Ovary (tissue), 3 donors: ENCODE measurements at regions not wholly inside any gene's neighbourhood (a gene's known extent, or its start where the extent isn't known, plus 50 kb on each side); places are given as distances from the start of the nearest gene placed in this dataset.

Experiments
- CTCF ChIP-seq, 3 donors: fragments of 450-650 bp in 2 of 3; fragments of 200-600 bp in 1 of 3; IDR thresholded peaks; one replicate each; pipeline versions ENCODE4 v1.5.1 to v1.8.0; 2016 to 2022; ENCODE audit warnings: antibody characterized with exemption in 3 of 3, mild to moderate bottlenecking in 1 of 3
- EP300 ChIP-seq: sonication (generic); formaldehyde crosslinking; IDR thresholded peaks from one replicate; pipeline ENCODE4 v1.6.1; 2017; ENCODE audit warnings: antibody characterized with exemption
- POLR2A ChIP-seq: fragments of 450-650 bp; IDR thresholded peaks from one replicate; pipeline ENCODE4 v1.6.1; 2017; ENCODE audit warnings: antibody characterized with exemption, mild to moderate bottlenecking, moderate library complexity
- donor health status: DM: no; HTN: no; CAD: no.

GRCh38 chr3:193809106-193809505 lies 216.1 kb downstream of the OPA1 start:
- TF ChIP-seq CTCF (IDR thresholded peaks at IDR 0.05) = no peak
- no peak for TF ChIP-seq EP300
- TF ChIP-seq POLR2A = no peak
